ENCODE measurements at regions not wholly inside any gene's neighbourhood (a gene's known extent, or its start where the extent isn't known, plus 50 kb on each side); places are given as distances from the start of the nearest gene placed in this dataset.

GRCh38 chr14:101152855-101153254 is 249.3 kb upstream of the RTL1 start:
- TF ChIP-seq POLR2A (IDR thresholded peaks at IDR 0.05) (no peak), CTCF (IDR thresholded peaks at IDR 0.05) (no peak)
